Fibroblast of the aortic adventitia (primary cell): ENCODE measurements at regions not wholly inside any gene's neighbourhood (a gene's known extent, or its start where the extent isn't known, plus 50 kb on each side); places are given as distances from the start of the nearest gene placed in this dataset.

Experiments
- DNase-seq: peaks from one replicate; pipeline ENCODE4 v3.0.0-alpha.2; 2010; ENCODE audit warnings: low read depth
- H3K4me3 ChIP-seq: 2 replicates; pipeline ENCODE4 v1.5.1; 2011; ENCODE audit warnings: low read depth, mild to moderate bottlenecking, control low read depth, low read length, moderate library complexity
- TF ChIP-seq, protein P1 (sequence below): IDR thresholded peaks from 2 replicates; pipeline ENCODE4 v1.5.1; 2011; ENCODE audit warnings: mild to moderate bottlenecking, low read length, control low read depth, inconsistent platforms; ENCODE audit not compliant: insufficient read depth

DNA sequence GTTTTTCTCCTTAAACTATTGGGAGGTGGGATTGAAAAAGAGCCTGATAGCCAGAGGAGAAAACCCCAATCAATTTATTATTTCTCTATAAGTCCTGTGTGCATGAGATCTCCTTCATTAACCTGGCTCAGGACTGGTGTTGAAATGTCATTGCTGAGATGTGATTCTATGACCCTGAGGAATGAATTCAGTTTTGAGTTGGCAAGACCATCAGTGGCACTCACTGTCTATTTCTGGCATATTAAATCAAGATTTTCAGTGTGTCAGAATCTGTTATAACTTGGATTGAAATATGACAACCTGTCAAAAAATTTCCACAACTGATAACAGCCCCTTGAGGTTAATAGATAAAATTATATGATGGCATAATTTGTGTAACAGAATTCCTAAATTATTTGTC lies 431.1 kb downstream of the TFAP2B start:
- no peak overlapping the region for H3K4me3 ChIP-seq
- no peak for DNase-seq
- TF ChIP-seq, protein P1, sequence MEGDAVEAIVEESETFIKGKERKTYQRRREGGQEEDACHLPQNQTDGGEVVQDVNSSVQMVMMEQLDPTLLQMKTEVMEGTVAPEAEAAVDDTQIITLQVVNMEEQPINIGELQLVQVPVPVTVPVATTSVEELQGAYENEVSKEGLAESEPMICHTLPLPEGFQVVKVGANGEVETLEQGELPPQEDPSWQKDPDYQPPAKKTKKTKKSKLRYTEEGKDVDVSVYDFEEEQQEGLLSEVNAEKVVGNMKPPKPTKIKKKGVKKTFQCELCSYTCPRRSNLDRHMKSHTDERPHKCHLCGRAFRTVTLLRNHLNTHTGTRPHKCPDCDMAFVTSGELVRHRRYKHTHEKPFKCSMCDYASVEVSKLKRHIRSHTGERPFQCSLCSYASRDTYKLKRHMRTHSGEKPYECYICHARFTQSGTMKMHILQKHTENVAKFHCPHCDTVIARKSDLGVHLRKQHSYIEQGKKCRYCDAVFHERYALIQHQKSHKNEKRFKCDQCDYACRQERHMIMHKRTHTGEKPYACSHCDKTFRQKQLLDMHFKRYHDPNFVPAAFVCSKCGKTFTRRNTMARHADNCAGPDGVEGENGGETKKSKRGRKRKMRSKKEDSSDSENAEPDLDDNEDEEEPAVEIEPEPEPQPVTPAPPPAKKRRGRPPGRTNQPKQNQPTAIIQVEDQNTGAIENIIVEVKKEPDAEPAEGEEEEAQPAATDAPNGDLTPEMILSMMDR: no peak

DNA sequence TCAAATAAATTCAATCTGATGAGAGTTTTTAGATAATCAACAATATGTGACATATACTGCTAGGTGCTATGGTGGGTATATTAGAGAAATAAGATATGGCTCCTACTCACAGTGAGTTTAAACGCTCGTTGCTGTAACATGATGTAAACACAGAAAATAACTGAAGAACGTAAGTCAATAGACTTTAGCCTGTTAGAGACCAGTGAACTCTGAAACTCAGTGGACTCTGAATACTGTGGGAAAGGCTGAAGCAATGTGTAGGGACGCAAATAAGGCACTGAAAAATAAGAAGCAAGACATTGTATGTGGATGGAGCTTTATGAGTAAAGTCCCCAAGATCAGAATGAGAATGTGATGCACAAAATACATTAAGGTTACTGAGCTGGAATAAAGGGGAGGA lies 431.6 kb downstream of the TFAP2B start:
- TF ChIP-seq, protein P1: no peak
- no peak overlapping the region for H3K4me3 ChIP-seq
- no peak for DNase-seq

- no peak overlapping the region for H3K4me3 ChIP-seq
- TF ChIP-seq, protein P1: no peak
- no peak for DNase-seq
These were observed 439.3 kb downstream of the TFAP2B start for GRCh38 chr6:51257938-51258337.

DNA sequence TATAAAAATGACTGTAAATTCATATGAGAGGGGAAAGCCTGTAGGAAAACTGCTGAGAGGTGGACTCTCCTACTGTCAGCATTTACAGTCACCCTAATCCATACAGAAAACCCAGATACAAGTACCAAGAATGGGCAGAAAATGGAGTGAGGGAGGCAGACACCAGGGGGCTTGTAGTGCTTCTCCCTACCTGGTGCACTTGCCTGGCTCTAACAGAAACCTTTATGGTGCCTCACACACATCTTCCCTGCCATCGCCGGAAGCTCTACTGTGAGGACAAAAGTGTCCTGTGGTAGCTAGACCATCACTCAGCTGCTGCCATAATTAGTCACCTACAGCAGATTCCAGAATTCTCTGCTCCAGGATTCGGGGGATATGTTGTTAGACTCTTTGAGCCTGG lies 441.3 kb downstream of the TFAP2B start:
- no peak overlapping the region for H3K4me3 ChIP-seq
- DNase-seq: no peak
- TF ChIP-seq, protein P1: no peak

DNA sequence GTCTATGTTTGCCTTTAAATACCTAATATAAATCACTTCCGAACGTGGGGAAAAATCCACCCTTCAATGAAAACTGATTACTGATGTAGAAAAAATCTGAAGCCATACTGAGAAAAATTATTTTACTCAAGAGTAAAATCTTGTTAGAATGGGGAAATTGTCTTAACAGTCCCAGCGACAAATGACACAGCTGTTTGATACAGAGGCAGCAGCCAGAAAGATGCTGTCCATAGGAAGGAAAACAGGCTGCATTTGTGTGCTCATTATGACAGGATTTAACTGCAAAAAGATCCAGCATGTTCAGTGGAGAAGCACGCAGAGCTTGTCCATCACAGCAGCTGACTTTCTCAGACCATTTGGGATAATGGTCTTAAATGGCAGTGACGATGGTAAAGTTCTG lies 443.0 kb downstream of the TFAP2B start:
- no peak for DNase-seq
- TF ChIP-seq, protein P1: no peak
- no peak overlapping the region for H3K4me3 ChIP-seq

DNA sequence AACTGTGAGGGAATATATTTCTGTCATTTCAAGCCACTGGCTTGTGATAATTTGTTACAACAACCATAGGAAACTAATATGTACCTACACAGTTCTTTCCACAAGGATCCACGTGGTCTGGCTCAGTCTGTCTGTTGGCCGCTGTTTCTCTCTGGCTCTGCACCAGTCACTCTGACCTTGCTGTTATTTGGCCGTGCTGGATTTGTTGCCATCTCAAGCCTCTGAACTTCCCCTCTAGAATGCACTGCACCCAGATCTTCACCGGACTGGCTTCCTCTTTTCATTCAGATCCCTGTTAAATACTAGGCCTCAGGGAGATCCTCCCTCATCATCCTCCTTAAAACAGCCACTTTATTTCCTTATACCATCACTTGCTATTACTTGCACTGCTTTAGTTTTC lies 446.8 kb downstream of the TFAP2B start:
- H3K4me3 ChIP-seq: no peak overlapping the region
- DNase-seq: no peak
- TF ChIP-seq, protein P1: no peak

GRCh38 chr6:51266604-51267003 lies 447.9 kb downstream of the TFAP2B start:
- no peak overlapping the region for H3K4me3 ChIP-seq
- TF ChIP-seq, protein P1: no peak
- no peak for DNase-seq
